Peyer's patch (tissue), 4 donors: ENCODE measurements at regions not wholly inside any gene's neighbourhood (a gene's known extent, or its start where the extent isn't known, plus 50 kb on each side); places are given as distances from the start of the nearest gene placed in this dataset.

Source experiments
- POLR2A ChIP-seq, 2 donors: fragments of 450-650 bp; IDR thresholded peaks; one replicate each; pipeline ENCODE4 v1.5.1; 2017; ENCODE audit warnings: antibody characterized with exemption in 2 of 2, mild to moderate bottlenecking in 2 of 2, moderate library complexity in 2 of 2
- TF ChIP-seq, protein P1 (sequence below), 6 experiments: fragments of 450-650 bp in 4 of 6; fragments of 200-600 bp in 2 of 6; sonication (generic) in 1 of 6; IDR thresholded peaks; one replicate each; pipeline ENCODE4 v1.5.1; 2017 to 2019; ENCODE audit warnings: antibody characterized with exemption in 6 of 6, mild to moderate bottlenecking in 3 of 6, moderate library complexity in 1 of 6

DNA sequence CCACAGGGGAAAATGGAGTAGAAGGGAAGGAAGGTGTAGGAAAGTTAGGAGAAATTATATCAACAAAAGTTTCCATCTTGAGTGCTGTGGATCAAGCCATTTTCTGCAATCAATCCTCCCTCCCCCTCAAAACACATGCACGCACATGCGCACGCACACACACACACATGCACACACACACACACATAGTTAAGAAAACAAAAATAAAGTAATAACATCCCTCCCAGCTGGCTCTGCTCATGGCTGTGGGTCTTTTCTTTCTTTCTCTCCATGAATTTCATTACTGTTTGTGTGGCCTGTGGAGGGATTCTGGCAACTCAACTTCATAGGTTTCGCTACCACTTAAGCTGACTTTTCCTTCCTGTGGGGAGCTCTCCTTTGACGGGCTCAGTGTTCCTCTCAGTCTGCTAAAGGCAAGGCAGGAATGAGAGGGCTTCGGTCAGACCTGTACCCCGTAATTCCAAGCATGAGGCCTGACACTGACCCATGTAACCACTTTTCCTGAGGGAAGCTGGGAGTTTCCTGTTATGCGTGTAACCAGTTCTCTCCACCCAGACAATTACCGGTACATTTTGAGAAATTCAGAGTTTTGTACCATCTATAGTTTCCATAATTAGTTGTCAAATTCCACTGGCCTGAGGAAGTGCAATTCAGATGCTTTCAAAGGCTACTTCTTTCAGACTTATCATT is 79.8 kb downstream of the ZNF92 start:
- TF ChIP-seq, protein P1, sequence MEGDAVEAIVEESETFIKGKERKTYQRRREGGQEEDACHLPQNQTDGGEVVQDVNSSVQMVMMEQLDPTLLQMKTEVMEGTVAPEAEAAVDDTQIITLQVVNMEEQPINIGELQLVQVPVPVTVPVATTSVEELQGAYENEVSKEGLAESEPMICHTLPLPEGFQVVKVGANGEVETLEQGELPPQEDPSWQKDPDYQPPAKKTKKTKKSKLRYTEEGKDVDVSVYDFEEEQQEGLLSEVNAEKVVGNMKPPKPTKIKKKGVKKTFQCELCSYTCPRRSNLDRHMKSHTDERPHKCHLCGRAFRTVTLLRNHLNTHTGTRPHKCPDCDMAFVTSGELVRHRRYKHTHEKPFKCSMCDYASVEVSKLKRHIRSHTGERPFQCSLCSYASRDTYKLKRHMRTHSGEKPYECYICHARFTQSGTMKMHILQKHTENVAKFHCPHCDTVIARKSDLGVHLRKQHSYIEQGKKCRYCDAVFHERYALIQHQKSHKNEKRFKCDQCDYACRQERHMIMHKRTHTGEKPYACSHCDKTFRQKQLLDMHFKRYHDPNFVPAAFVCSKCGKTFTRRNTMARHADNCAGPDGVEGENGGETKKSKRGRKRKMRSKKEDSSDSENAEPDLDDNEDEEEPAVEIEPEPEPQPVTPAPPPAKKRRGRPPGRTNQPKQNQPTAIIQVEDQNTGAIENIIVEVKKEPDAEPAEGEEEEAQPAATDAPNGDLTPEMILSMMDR (IDR thresholded peaks at IDR 0.05), result no peak
- no peak for TF ChIP-seq POLR2A (IDR thresholded peaks at IDR 0.05)
